Activated naive CD8-positive, alpha-beta T cell treated with anti-CD3 and anti-CD28 coated beads, Interleukin-2, amount 50 U/mL, for 16 hours (primary cell): ENCODE measurements at regions not wholly inside any gene's neighbourhood (a gene's known extent, or its start where the extent isn't known, plus 50 kb on each side); places are given as distances from the start of the nearest gene placed in this dataset.

Experiments
- DNase-seq: peaks from one replicate; pipeline ENCODE4 v3.0.0-alpha.2; 2020; ENCODE audit warnings: low read depth, low spot score

- no peak for DNase-seq
These were observed 132.3 kb upstream of the CRY1 start for GRCh38 chr12:107225635-107226034.

DNA sequence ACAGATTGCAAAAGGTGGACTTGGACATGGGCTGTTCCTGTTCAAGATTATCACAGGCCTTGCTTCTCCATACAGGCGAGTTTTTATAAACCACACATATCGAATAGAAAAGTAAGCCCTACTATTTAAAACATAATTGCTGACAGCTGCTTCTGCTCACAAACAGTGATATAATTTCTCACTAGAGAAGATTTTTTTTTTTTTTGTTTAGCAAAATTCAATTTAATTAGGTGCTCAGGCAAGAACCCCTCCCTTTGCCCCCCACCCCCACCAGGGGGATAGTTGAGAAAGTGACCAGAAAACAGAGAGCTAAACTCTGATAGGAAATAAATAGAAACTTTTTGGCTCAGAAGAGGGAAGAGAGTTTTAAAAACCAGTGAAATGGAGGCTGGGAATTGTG is 132.8 kb upstream of the CRY1 start:
- no peak for DNase-seq

GRCh38 chr12:107228076-107228475 is 134.7 kb upstream of the CRY1 start:
- DNase-seq: no peak

GRCh38 chr12:107229827-107230226 is 136.5 kb upstream of the CRY1 start:
- DNase-seq: no peak

- no peak for DNase-seq
These were observed 138.0 kb upstream of the CRY1 start for GRCh38 chr12:107231303-107231702.

GRCh38 chr12:107233551-107233950 is 140.2 kb upstream of the CRY1 start:
- DNase-seq: no peak

GRCh38 chr12:107235600-107235999 is 142.3 kb upstream of the CRY1 start:
- no peak for DNase-seq

- DNase-seq: no peak
These were observed 143.6 kb upstream of the CRY1 start for GRCh38 chr12:107236824-107237511.

DNA sequence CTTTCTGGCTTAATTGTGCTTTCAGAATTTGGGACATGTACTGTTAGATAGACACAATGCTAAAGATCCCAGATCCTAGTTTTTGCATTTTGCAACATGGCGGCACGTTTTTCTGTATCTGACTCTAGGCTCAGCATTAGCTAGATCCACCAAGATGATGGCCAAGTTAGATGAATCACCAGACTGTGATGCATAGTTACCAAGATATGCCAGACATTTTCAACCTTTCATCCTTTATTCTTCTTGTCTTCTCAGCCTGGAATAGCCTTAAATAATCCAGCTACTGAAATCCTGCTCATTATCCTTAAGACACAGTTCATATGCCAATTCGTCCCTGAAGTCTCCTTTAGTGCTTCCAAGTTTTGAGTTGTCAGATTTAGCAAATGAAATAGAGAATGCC is 144.9 kb upstream of the CRY1 start:
- no peak for DNase-seq

GRCh38 chr12:107241411-107241810 is 148.1 kb upstream of the CRY1 start:
- DNase-seq: no peak

- DNase-seq: no peak
These were observed 148.8 kb upstream of the CRY1 start for GRCh38 chr12:107242189-107242588.

GRCh38 chr12:107243341-107243740 is 150.0 kb upstream of the CRY1 start:
- no peak for DNase-seq

DNA sequence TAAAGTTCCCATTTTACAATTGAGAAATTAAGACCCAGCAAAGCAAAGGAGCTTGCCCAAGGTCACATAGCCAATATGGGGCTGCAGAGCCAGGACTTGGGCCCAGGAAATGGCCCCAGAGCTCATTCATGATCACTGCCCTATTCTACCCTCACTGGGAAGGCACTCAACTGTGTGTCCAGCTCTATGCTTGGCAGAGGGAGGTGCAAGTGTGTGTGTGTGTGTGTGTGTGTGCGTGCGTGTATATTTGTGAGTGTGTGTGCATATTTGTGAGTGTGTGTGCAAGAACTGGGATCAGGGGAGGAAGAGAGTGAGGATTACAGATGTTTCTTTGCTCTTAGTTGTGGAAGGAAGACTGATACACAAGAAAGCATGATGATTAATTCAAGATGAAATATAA is 151.2 kb upstream of the CRY1 start:
- DNase-seq: no peak

DNA sequence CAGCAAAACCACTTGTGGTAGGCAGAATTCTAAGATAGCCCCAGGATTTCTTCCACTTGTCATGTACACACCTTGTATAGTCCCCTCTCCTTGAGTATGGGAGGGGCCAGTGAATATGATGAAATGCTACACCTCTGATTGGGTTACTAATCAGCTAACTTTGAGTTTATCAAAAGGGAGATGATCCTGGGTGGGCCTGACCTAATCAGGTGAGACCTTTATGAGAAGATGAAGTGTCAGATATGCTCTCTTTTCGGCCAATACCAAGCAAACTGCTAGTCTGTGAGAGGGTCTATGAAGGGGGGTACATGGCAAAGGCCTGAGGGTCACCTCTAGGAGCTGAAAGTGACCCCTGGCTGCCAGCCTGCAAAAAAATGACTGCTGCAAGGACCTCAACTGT is 154.3 kb upstream of the CRY1 start:
- DNase-seq: no peak

DNA sequence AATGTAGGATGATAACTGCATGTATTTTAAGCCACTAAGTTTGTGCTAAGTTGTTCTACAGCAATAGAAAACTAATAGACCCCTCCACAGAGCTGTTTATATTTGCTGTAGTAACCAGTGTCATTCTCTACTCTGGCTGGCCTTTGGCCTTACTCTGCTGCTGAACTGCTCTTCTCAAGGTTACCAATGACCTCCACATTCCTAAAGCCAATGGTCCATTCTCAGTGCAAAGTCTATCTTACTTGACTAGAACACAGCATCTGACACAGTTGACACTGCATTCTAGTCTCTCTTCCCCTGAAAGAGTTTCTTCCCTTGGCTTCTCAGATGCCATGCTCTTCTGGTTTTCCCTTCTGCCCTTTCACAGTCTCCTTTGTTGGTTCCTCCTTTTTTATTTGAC is 154.8 kb upstream of the CRY1 start:
- DNase-seq: no peak

- no peak for DNase-seq
These were observed 157.9 kb upstream of the CRY1 start for GRCh38 chr12:107251288-107251687.

DNA sequence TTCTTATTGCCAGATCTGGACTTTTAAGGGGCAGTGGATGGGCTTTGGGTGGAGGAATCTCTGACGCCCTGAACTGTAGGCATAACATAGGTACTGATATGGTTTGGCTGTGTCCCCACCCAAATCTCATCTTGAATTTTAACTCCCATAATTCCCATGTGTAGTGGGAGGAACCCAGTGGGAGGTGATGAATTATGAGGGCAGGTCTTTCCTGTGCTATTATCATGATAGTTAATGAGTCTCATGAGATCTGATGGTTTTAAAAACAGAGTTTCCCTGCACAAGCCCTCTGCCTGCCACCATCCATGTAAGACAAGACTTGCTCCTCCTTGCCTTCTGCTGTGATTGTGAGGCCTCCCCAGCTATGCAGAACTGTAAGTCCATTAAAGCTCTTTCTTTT is 160.0 kb upstream of the CRY1 start:
- no peak for DNase-seq

- no peak for DNase-seq
These were observed 161.0 kb upstream of the CRY1 start for GRCh38 chr12:107254258-107254856.

DNA sequence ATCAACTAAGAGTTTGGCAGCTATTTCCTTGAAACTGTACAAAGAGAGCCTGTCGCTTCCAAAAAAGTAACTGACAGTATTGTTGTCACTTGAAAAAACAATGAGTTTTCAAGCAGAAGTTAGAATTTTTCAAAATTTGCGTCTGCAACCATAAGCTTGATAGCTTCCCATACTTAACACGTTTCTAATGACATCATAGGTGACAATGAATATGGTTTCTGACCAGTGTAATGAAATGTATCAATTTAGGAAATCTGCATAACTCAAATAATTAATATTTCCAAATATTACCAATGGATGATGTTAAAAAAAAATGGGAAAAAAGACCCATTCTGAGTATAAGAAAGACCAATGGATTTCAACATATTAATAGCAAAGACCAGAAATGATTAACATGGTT is 165.4 kb upstream of the CRY1 start:
- DNase-seq: no peak

DNA sequence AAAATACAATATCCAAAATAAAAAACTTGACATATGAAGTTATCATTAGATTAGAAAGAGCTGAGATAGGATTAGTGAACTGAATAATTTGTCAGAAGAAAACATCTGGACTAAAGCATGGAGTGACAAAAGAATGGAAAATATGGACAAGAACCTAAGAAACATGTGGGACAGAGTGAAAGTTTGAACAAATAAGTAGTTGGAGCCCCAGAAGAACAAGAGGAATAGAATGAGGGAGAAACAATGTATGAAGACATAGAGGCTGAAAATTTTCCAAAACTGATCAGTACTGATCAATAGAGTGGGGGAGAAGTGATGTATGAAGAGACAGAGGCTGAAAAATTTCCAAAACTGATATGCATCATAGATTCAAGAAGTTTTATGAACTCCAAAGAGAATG is 170.6 kb upstream of the CRY1 start:
- no peak for DNase-seq

DNA sequence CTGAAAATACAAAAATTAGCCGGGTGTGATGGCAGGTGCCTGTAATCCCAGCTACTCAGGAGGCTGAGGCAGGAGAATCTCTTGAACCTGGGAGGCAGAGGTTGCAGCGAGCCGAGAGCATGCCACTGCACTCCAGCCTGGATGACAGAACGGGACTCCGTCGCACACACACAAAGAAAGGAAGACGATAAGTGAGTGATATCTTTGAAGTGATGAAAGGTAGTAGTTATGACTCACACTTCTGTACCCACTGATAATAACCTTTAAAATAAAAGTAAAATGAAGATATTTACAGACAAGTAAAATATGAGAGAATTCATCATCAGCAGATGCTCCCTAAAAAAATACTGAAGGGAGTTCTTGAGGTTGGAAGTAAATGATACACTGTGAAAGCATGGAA is 171.3 kb upstream of the CRY1 start:
- DNase-seq: no peak

DNA sequence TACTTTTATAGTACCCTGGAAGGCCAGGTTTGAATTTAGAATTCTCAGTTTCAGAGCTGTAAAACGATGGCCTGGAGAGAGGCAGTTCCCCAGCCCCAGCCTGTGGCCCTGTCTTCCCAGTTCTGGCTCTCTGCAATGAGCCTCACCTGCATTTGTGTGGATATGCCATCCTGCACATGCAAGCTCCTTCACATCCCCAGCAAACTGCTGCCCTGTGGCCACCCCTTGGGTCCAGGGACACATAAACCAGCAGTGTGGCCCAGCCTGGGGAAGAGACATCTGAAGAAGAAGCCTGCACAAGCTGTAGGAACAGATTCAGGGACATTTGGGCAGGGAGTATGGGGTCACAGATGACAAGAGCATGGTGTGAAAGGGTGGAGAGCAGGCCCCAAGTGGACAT is 174.3 kb upstream of the CRY1 start:
- DNase-seq: no peak

- DNase-seq: no peak
These were observed 178.2 kb upstream of the CRY1 start for GRCh38 chr12:107271523-107271922.

GRCh38 chr12:107275530-107275929 is 182.2 kb upstream of the CRY1 start:
- DNase-seq: no peak
